Spleen (tissue), 7 donors: ENCODE measurements at regions not wholly inside any gene's neighbourhood (a gene's known extent, or its start where the extent isn't known, plus 50 kb on each side); places are given as distances from the start of the nearest gene placed in this dataset.

Source experiments
- POLR2A ChIP-seq, 3 donors: fragments of 450-650 bp; IDR thresholded peaks; one replicate each; pipeline ENCODE4 v1.5.1; 2017; ENCODE audit warnings: antibody characterized with exemption in 3 of 3, mild to moderate bottlenecking in 1 of 3
- POLR2AphosphoS5 ChIP-seq, 3 donors: sonication (generic); formaldehyde crosslinking; IDR thresholded peaks; one replicate each; pipeline ENCODE4 v1.5.1; 2017; ENCODE audit warnings: antibody characterized with exemption in 3 of 3
- TF ChIP-seq, protein P1 (sequence below), 11 experiments: fragments of 200-600 bp in 7 of 11; fragments of 450-650 bp in 4 of 11; sonication (generic) in 4 of 11; IDR thresholded peaks in 8 of 11; conservative IDR thresholded peaks in 3 of 11; 1 replicate in 7 of 11; 2 replicates in 4 of 11; pipeline versions ENCODE4 v1.4.0 to v1.8.0; 2016 to 2021; ENCODE audit warnings: antibody characterized with exemption in 11 of 11, inconsistent platforms in 4 of 11, mild to moderate bottlenecking in 1 of 11
- donor health status: DM: no; HTN: no; CAD: no; lungs with moderate emphysema.
- donor health status: DM: no; HTN: no; CAD: no.
- donor health status: DM: no; HTN: no; CAD: no.

DNA sequence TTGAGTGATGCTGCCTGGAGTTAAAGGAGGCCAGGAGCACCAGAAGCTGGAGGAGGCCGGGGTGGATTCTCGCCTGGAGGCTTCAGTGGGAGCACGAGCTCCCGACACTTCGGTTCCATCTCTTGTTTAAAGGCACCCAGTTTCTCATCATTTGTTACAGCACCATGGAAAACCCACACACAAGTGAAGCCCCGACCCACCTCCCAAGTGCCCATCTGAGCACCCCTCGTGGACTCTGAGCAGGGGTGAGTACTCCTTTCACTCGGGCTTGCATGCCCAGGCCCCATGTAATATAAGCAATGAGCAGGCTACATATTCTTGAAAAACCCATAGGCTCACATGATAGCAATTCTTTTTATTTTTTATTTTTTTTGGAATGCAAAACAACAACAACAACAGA is 196.9 kb upstream of the MAF start:
- TF ChIP-seq, protein P1, sequence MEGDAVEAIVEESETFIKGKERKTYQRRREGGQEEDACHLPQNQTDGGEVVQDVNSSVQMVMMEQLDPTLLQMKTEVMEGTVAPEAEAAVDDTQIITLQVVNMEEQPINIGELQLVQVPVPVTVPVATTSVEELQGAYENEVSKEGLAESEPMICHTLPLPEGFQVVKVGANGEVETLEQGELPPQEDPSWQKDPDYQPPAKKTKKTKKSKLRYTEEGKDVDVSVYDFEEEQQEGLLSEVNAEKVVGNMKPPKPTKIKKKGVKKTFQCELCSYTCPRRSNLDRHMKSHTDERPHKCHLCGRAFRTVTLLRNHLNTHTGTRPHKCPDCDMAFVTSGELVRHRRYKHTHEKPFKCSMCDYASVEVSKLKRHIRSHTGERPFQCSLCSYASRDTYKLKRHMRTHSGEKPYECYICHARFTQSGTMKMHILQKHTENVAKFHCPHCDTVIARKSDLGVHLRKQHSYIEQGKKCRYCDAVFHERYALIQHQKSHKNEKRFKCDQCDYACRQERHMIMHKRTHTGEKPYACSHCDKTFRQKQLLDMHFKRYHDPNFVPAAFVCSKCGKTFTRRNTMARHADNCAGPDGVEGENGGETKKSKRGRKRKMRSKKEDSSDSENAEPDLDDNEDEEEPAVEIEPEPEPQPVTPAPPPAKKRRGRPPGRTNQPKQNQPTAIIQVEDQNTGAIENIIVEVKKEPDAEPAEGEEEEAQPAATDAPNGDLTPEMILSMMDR (IDR thresholded peaks at IDR 0.05 in 8 of 11, conservative IDR thresholded peaks at IDR 0.05 in 3 of 11): no peak
- TF ChIP-seq POLR2A (IDR thresholded peaks at IDR 0.05): no peak
- no peak for TF ChIP-seq POLR2AphosphoS5 (IDR thresholded peaks at IDR 0.05)
